Fibroblast of pulmonary artery (primary cell): ENCODE measurements at regions not wholly inside any gene's neighbourhood (a gene's known extent, or its start where the extent isn't known, plus 50 kb on each side); places are given as distances from the start of the nearest gene placed in this dataset.

Experiments
- DNase-seq: peaks from one replicate; pipeline ENCODE4 v3.0.0-alpha.2; 2010; ENCODE audit warnings: low read depth
- H3K4me3 ChIP-seq: replicated peaks from 2 replicates; pipeline ENCODE4 v1.5.1; 2011; ENCODE audit warnings: low read depth, mild to moderate bottlenecking, control low read depth, low read length, moderate library complexity
- CTCF ChIP-seq: IDR thresholded peaks from 2 replicates; pipeline ENCODE4 v1.5.1; 2011; ENCODE audit warnings: mild to moderate bottlenecking, control low read depth, low read length, inconsistent platforms; ENCODE audit errors: missing control alignments

DNA sequence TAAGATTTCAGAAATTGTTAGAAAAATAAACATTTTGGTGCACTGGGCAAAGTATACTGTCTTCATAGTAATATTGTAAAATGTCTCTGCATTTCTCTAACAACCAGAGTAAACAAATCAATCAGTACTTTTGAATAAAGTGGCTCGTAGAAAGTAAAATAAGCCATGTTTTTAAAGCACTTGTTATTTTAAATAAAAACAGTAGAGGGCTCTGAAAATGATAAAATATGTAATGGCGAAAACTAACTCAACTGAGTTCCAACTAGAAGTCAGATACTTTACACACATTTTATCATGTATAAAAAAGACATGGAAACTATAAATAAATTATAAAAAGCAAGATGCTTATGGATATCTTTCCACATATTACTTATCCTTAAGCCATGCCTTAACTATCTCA, 1134.4 kb downstream of the PDHA2 start:
- TF ChIP-seq CTCF: no peak
- no peak for DNase-seq
- no peak overlapping the region for H3K4me3 ChIP-seq

DNA sequence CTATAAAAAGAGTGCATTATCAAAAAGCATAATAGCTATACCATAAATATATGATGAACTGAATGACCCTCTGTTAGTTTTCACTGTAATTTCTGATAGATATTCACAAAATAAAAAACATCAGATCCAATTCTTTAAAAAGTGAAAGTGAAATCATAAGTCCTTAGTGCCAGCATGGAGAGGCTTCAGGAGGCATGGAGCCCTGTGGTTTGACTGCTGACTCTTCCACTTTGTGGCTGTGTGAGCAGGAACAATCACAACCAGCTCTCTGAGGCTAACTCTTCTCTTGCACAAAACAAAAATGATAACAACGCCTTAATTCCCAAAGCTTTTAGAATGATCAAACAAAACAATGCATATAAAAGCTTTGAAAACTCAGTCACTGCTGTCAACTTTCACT, 1143.9 kb downstream of the PDHA2 start:
- no peak overlapping the region for H3K4me3 ChIP-seq
- no peak for TF ChIP-seq CTCF
- peak; percentile 3 for DNase-seq

- no peak overlapping the region for H3K4me3 ChIP-seq
- TF ChIP-seq CTCF: no peak
- no peak for DNase-seq
Observed at GRCh38 chr4:96986816-96987215, 1146.9 kb downstream of the PDHA2 start.

GRCh38 chr4:96991083-96991482, 1151.2 kb downstream of the PDHA2 start:
- no peak overlapping the region for H3K4me3 ChIP-seq
- no peak for DNase-seq
- TF ChIP-seq CTCF: no peak

- no peak for DNase-seq
- no peak overlapping the region for H3K4me3 ChIP-seq
- TF ChIP-seq CTCF: no peak
Observed at GRCh38 chr4:96992443-96992842, 1150.8 kb downstream of the STPG2 start.

DNA sequence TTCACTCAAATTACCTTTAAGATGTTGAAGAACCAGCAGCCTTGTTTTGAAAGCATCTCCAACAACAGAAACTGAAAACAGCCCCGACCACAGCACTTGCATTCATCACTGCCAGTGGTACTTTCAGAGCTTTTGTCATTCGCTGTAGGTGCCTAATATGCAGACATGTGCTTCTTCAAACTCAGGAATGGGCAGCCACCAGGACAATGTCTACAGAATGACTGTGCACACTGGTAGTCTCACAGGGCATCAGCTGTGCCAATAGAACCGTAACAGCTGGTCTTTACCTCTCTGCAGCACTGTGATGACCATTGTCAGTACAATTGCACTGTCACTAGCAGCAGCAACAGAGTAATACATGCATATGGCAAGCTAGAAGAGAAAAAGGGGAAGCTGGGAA, 1149.7 kb downstream of the STPG2 start:
- DNase-seq: no peak
- no peak for TF ChIP-seq CTCF
- H3K4me3 ChIP-seq: no peak overlapping the region

- DNase-seq: no peak
- H3K4me3 ChIP-seq: no peak overlapping the region
- no peak for TF ChIP-seq CTCF
Observed at GRCh38 chr4:97003715-97004114, 1139.6 kb downstream of the STPG2 start.
